Astrocyte (in vitro differentiated cells and primary cell): ENCODE measurements at regions not wholly inside any gene's neighbourhood (a gene's known extent, or its start where the extent isn't known, plus 50 kb on each side); places are given as distances from the start of the nearest gene placed in this dataset.

Experiments
- EZH2 ChIP-seq: IDR thresholded peaks from 2 replicates; pipeline ENCODE4 v1.6.1; 2012; ENCODE audit warnings: mild to moderate bottlenecking, low read length, inconsistent platforms; ENCODE audit not compliant: insufficient read depth
- TF ChIP-seq, protein P1 (sequence below): IDR thresholded peaks from 2 replicates; pipeline ENCODE4 v1.5.1; 2011; ENCODE audit warnings: low read depth, mild to moderate bottlenecking, inconsistent platforms, low read length, moderate library complexity; ENCODE audit not compliant: insufficient read depth

DNA sequence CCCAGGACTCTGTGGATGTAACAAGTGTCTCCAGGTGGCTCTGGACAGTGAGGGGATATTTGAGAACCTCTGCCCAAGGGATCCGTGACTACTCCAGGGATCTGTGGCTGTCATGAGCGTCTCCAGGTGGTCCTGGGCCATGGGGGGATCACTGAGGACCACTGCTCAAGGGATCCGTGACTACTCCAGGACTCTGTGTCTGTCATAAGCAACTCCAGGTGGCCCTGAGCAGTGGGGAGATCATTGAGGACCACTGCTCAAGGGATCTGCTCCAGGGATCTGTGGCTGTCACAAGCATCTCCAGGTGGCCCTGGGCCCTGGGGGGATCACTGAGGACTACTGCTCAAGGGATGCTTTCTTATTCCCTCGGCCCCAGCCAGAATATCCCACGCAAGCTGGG, 133.2 kb upstream of the ADARB2 start:
- no peak for TF ChIP-seq EZH2
- TF ChIP-seq, protein P1, sequence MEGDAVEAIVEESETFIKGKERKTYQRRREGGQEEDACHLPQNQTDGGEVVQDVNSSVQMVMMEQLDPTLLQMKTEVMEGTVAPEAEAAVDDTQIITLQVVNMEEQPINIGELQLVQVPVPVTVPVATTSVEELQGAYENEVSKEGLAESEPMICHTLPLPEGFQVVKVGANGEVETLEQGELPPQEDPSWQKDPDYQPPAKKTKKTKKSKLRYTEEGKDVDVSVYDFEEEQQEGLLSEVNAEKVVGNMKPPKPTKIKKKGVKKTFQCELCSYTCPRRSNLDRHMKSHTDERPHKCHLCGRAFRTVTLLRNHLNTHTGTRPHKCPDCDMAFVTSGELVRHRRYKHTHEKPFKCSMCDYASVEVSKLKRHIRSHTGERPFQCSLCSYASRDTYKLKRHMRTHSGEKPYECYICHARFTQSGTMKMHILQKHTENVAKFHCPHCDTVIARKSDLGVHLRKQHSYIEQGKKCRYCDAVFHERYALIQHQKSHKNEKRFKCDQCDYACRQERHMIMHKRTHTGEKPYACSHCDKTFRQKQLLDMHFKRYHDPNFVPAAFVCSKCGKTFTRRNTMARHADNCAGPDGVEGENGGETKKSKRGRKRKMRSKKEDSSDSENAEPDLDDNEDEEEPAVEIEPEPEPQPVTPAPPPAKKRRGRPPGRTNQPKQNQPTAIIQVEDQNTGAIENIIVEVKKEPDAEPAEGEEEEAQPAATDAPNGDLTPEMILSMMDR, result no peak
